HG03064 (cell line): ENCODE measurements at regions not wholly inside any gene's neighbourhood (a gene's known extent, or its start where the extent isn't known, plus 50 kb on each side); places are given as distances from the start of the nearest gene placed in this dataset.
"Not testable (repeated sequence)": the region's sequence is repeated elsewhere in the genome, so short reads cannot be mapped to it uniquely, and the experiment has no call there.

Experiments
- ATAC-seq: cut with Tn5 transposase; IDR thresholded peaks from one replicate; pipeline ENCODE4 v1.9.1; 2021; ENCODE audit warnings: low read depth; ENCODE audit not compliant: unreplicated experiment

DNA sequence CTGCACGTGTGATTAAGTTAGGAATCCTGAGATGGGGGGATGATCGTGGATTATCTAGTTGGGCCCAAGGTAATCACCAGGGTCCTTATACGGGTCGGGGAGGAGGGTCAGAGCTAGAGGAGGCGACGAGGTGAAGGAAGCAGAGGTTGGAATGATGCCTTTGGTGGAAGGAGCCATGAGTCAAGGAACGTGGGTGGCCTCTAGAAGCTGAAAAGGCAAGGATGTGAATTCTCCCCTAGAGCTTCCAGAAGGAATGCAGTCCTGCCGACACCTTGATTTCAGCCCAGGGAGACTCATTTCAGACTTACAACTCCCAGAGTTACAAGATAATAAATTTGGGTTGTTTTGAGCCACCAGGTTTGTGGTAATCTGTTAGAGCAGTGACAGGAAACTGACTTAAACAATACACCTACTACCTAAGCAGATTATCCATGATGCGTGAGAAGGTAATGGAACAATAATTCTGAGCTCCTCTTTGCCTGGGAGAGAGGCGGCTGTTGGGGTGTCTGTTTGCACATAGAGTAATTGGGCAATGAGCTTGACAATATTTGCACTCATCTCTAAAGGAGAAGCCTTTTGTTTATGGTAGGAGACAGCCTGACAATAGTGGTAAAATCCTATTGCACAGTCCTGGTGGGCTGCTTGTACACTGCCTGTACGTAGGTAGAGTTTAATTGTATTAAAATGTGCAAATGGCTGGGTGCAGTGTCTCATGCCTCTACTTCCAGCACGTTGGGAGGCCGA, 129.3 kb upstream of the IER5L start:
- ATAC-seq = no peak

- no peak for ATAC-seq
These were observed 128.4 kb upstream of the IER5L start for GRCh38 chr9:129306318-129306973.

GRCh38 chr9:129305246-129305645, 127.2 kb upstream of the IER5L start:
- no peak for ATAC-seq

- ATAC-seq = no peak
These were observed 123.9 kb upstream of the IER5L start for GRCh38 chr9:129301941-129302340.

GRCh38 chr9:129296195-129296594, 118.1 kb upstream of the IER5L start:
- ATAC-seq = not testable (repeated sequence)

- no peak for ATAC-seq
These were observed 113.0 kb upstream of the IER5L start for GRCh38 chr9:129291041-129291501.

- ATAC-seq = no peak
These were observed 112.5 kb upstream of the IER5L start for GRCh38 chr9:129290606-129291005.

DNA sequence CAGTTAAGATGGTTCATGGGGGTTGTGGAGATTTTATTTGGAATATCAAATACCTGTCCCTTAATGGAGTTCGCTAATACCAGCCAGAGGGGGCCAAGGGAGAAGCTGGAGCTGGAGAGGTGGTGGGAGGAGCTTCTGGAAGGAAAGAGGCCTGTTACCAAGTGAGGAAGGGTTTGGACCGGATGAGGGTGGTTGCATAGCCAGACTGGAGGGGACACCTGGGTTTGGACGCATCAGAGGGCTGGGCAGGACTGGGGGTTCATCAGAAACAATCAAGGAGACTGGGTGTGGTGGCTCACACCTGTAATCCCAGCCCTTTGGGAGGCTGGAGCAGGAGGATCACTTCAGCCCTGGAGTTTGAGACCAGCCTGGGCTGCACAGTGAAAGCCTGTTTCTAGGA, 111.8 kb upstream of the IER5L start:
- ATAC-seq = no peak

GRCh38 chr9:129289131-129289731, 111.2 kb upstream of the IER5L start:
- no peak for ATAC-seq

DNA sequence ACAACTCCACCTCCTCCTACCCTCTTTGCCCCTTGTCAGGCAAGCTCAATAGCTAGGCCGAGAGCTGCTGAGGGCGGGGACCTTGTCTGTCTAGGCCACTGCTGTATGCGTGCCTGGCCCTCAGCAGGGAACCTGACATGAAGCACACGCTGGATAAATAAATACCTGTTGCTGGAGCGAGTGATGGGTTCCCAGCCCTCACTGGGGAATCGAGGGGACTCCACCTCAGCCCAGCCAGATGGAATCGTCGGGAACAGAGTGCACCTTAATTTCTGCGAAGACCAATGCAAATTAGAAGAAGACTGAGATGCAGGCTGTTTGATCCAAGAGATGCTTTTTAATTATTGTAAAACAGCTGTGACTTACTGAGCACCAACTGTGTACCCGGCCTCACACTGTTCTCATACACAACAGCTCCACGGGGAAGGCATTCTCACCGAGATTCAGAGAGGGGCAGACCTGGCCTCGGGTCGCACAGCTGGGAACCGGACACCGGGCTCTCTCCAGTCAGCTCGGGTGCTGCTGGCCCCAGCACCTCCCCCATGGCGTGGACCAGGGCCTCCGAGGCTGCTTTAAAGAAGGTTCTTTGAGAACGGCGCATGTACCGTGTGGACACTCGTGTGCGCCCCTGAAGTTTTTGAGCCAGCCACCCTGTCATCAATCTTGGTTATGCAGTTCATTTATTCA, 109.7 kb upstream of the IER5L start:
- no peak for ATAC-seq

DNA sequence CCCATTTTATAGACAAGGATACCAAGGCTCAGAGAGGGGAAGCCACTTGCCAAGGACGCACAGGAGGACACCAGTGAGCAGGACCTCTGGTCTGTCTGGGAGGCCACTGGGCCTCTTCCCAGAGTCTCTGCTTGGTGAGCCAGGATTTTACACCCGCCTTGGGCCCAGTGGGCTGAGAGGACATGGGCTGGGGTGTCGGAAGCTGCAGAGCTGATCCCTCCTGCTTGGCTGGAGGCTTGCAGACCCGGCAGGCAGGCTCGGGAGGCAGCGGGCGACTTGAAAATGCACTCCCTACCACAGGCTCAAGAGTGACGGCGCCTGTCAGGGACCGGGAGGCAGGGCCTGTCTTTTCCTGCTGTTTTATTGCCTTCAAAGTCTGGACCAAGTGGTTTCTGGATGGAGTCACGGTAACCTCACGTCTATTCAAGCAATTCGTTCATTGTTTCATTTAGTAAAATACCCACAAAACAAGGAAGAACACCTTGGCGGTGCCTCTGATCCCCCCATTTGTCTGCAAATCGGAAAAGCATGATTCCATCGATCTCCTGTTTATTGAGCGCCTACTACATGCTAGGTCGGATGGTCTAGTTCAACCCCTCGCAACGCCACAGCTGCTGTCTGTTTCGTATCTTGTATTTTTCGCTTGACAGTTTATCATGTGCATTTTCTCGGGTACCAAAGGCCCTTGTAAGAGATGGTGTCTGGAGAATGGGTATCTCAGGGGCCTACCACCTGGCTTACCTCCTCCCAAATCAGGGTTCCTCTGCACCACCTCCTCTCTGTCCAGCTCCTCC, 108.1 kb upstream of the IER5L start:
- ATAC-seq = no peak

- ATAC-seq = no peak
These were observed 107.3 kb upstream of the IER5L start for GRCh38 chr9:129285382-129285781.

- ATAC-seq = no peak
These were observed 106.7 kb upstream of the IER5L start for GRCh38 chr9:129284607-129285291.

DNA sequence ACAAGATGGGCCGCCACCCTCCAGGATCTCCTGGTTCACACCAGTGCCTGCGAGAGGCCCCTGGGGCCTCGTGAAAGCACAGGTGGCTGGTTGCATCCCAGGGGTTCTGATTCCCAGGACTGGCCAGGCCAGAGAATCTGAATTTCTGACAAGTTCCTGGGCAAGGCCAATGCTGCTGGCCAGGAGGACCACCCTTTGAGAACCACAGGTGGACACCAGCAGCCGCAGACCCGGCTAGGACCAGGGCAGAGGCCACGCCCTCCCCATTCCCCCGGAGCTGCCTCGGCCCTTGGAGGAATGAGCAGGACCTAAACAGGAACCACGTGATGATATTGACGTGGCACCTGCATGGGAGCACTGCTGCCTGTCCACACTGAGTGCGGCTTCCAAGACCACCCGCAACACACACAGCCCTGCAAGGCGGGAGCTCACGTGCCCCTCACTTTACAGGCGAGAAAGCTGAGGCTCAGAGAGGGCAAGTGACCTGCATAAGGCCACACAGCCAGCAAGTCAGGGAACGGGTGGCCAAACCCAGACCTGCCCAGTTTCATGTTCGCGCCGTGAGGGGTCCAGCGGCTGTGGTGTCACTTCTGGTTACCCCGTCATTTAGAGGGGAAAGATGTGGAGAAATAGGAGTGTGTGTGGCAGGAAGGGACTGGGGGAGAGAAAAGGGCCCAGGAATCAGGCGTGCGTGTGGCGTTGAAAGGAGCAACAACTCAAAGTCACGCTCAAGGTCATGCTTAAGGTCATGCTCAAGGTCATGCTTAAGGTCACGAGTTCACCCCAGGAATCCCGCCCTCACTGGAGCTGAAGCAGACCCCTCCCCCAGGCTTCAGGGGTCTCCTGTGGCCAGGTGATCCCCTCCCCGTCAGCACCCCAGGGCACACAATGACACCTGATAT, 105.9 kb upstream of the IER5L start:
- ATAC-seq = no peak

DNA sequence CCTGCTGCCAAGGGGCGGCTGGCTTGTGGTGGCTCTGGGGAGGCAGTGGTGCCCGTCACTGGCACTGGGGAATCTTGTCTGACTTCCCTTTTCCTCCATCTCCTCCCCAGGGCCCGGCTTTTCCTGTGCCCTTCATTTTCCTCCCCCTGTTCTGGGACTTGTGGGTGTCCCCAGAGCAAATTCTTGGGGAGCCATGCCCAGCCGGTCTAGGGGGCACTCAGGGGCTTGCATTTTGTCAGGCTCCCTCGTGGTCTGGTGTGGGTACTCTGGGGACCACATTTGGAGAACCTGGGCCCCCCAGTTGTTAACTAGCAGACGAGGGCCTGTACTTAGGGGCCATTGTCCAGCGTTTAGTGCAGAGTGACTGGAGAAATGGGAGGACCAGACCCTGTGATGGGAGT, 105.2 kb upstream of the IER5L start:
- ATAC-seq = no peak

DNA sequence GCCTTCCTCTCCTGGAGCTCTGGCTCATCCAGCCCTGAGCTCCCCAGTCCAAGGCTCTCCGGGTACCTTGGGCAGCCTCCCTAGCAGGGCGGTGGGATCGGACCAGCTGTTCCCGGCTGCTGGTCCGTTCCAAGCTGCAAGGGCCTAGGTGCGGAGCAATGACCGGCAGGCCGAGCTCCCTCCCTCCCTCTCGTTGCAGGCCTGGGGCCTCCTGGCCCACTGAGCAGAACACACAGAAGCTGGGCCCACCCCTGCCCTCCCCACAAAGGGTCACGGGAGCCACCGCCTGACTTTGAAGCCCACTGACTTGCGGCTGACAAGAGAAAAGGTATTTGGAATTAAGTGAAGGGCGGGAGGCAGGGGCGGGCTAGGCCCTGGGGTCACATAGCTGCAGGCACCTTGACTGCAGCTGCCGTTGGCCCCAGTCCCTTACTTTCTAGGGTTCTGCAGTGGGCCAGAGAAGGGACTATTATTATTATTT, 104.7 kb upstream of the IER5L start:
- no peak for ATAC-seq

DNA sequence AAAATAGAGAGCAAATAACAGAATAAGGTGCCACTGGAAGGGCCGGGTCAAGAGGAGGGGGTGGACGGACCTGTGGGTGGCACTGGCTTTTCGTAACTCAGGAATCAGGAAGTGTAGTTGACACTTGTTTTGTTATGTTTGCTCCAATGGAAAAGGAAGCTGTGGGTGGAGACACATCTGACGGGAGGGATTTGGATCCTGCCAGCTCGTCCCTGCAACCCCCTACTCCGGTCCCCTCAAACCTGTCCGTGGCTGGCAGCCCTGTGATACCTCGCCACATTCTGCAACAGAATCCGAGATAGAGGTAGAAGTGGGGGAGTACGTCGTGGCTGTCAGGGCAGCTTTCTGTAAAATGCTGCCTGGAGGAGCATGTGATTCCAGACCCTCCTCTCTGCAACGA, 104.2 kb upstream of the IER5L start:
- no peak for ATAC-seq

DNA sequence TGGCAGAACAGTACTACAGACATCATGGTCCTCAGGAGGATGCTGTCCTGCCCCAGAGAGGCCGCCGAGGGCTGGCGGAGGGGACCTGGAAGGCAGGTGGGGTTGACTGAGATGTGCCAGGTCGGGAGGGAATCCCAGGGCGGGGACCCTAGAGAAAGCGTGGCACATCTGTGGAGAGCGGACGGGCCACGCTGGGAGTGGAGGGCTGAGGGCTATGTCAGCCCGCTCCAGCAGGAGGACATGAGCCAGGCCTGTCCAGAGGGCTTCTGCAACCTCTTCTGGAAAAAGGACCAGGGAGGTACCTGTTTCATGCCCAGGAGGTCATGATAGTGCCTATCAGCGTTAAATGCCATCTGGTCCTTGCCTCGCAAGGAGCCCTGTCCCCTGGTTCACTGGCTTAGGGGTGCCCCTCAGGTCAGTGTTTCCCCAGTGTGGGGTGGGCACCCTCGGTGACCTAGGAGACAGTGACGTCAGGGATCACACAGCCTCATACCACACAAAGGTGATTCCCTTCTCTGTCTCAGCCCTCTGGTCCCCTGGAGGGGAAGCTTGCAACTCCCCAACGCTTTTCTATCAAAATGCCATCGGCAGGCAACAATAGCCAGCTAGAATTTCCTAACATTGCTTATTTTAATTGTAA, 103.6 kb upstream of the IER5L start:
- ATAC-seq = no peak
